ENCODE measurements at regions not wholly inside any gene's neighbourhood (a gene's known extent, or its start where the extent isn't known, plus 50 kb on each side); places are given as distances from the start of the nearest gene placed in this dataset.

DNA sequence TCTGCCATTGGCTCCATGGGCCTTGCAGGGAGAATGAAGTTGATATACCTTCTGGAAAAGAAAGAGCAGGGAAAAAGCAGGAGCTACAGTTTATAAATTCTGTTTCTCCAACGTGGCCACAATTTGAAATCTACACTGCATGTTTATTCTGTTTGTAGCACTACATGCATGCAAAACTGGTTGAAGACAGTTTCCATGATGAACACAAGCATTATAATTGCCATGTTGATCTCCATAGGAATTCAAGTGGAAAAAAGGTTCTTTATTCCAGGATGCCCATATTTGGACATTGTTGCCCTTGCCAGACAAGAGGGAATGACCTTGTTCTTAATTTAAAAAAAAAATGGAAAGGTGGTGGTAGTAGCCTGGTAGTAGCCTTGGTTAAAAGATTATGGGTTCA, 69.2 kb upstream of the PALM2AKAP2 start:
- TF ChIP-seq, protein P1, sequence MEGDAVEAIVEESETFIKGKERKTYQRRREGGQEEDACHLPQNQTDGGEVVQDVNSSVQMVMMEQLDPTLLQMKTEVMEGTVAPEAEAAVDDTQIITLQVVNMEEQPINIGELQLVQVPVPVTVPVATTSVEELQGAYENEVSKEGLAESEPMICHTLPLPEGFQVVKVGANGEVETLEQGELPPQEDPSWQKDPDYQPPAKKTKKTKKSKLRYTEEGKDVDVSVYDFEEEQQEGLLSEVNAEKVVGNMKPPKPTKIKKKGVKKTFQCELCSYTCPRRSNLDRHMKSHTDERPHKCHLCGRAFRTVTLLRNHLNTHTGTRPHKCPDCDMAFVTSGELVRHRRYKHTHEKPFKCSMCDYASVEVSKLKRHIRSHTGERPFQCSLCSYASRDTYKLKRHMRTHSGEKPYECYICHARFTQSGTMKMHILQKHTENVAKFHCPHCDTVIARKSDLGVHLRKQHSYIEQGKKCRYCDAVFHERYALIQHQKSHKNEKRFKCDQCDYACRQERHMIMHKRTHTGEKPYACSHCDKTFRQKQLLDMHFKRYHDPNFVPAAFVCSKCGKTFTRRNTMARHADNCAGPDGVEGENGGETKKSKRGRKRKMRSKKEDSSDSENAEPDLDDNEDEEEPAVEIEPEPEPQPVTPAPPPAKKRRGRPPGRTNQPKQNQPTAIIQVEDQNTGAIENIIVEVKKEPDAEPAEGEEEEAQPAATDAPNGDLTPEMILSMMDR (IDR thresholded peaks at IDR 0.05; ENCODE audit: extremely low read depth in 1 of 2, insufficient read depth in 1 of 2, low read depth in 1 of 2, low read length in 2 of 2), result no peak
- TF ChIP-seq POLR2AphosphoS5 (IDR thresholded peaks at IDR 0.05; ENCODE audit: insufficient read depth, low read depth, low read length), result no peak
- no peak for TF ChIP-seq EZH2 (IDR thresholded peaks at IDR 0.05; ENCODE audit: borderline replicate concordance, low read depth, low read length, severe bottlenecking)
- TF ChIP-seq JUN (IDR thresholded peaks at IDR 0.05; ENCODE audit: borderline replicate concordance, insufficient read depth, insufficient read length, low read depth), result no peak
- TF ChIP-seq GATA2 (IDR thresholded peaks at IDR 0.05; ENCODE audit: insufficient read depth, insufficient read length, low read depth, low read length), result no peak
- no peak for TF ChIP-seq POLR2A (IDR thresholded peaks at IDR 0.05; ENCODE audit: low read depth, low read length)
- TF ChIP-seq, protein P2, sequence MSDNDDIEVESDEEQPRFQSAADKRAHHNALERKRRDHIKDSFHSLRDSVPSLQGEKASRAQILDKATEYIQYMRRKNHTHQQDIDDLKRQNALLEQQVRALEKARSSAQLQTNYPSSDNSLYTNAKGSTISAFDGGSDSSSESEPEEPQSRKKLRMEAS (IDR thresholded peaks at IDR 0.05; ENCODE audit: insufficient read depth, insufficient read length), result no peak
- no peak for TF ChIP-seq MYC (IDR thresholded peaks at IDR 0.05; ENCODE audit: low read depth, low read length)

Measured in endothelial cell of umbilical vein (primary cell).